ENCODE measurements at regions not wholly inside any gene's neighbourhood (a gene's known extent, or its start where the extent isn't known, plus 50 kb on each side); places are given as distances from the start of the nearest gene placed in this dataset.
A peak's percentile ranks its signal among the peaks of the same experiment; 100 is the strongest.

- 92 to 93% methylated on average over 4 of the region's 4 CpGs for WGBS, 2 donors
- Histone ChIP-seq H3K27ac (ENCODE audit: low read depth in 1 of 2, low read length in 1 of 2) (no peak overlapping the region), H3K4me1 (ENCODE audit: control insufficient read depth in 5 of 5, insufficient read depth in 5 of 5, low read length in 5 of 5) (peaks cover 0 to 3% (median 0%) of the 10 kb centered on the region in 5 donors), H3K9ac (ENCODE audit: insufficient read depth in 1 of 2, low read length in 2 of 2) (no peak overlapping the region), H3K36me3 (ENCODE audit: control insufficient read depth in 4 of 4, insufficient read depth in 4 of 4, low read length in 4 of 4) (no peaks in the 10 kb centered on the region), H3K27me3 (ENCODE audit: control insufficient read depth in 3 of 3, insufficient read depth in 3 of 3, low read length in 2 of 3) (no peaks in the 10 kb centered on the region), H3K4me3 (no peak overlapping the region), H3K9me3 (ENCODE audit: control insufficient read depth in 4 of 4, insufficient read depth in 3 of 4, low read length in 3 of 4) (no peaks in the 10 kb centered on the region)
- TF ChIP-seq, protein P1, sequence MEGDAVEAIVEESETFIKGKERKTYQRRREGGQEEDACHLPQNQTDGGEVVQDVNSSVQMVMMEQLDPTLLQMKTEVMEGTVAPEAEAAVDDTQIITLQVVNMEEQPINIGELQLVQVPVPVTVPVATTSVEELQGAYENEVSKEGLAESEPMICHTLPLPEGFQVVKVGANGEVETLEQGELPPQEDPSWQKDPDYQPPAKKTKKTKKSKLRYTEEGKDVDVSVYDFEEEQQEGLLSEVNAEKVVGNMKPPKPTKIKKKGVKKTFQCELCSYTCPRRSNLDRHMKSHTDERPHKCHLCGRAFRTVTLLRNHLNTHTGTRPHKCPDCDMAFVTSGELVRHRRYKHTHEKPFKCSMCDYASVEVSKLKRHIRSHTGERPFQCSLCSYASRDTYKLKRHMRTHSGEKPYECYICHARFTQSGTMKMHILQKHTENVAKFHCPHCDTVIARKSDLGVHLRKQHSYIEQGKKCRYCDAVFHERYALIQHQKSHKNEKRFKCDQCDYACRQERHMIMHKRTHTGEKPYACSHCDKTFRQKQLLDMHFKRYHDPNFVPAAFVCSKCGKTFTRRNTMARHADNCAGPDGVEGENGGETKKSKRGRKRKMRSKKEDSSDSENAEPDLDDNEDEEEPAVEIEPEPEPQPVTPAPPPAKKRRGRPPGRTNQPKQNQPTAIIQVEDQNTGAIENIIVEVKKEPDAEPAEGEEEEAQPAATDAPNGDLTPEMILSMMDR (IDR thresholded peaks at IDR 0.05; ENCODE audit: control extremely low read depth, extremely low read depth), result no peak
- DNase-seq, result no peak
- no peak for ATAC-seq (ENCODE audit: insufficient read depth, low FRiP score)
Measured at GRCh38 chr14:87632796-87633195, 360.2 kb downstream of the GALC start.

- no peaks in the 10 kb centered on the region for H3K36me3 ChIP-seq (ENCODE audit: control insufficient read depth in 4 of 4, insufficient read depth in 4 of 4, low read length in 4 of 4)
- TF ChIP-seq, protein P1 (IDR thresholded peaks at IDR 0.05; ENCODE audit: control extremely low read depth, extremely low read depth), result no peak
- DNase-seq (no peak), ATAC-seq (ENCODE audit: insufficient read depth, low FRiP score) (no peak)
- no peaks in the 10 kb centered on the region for H3K9me3 ChIP-seq (ENCODE audit: control insufficient read depth in 4 of 4, insufficient read depth in 3 of 4, low read length in 3 of 4)
- no peak overlapping the region for H3K27ac ChIP-seq (ENCODE audit: low read depth in 1 of 2, low read length in 1 of 2)
- 21 to 24% methylated on average over 4 of the region's 4 CpGs for WGBS, 2 donors
- peaks cover 0 to 3% (median 0%) of the 10 kb centered on the region in 5 donors for H3K4me1 ChIP-seq (ENCODE audit: control insufficient read depth in 5 of 5, insufficient read depth in 5 of 5, low read length in 5 of 5)
- no peak overlapping the region for H3K9ac ChIP-seq (ENCODE audit: insufficient read depth in 1 of 2, low read length in 2 of 2)
- H3K27me3 ChIP-seq (ENCODE audit: control insufficient read depth in 3 of 3, insufficient read depth in 3 of 3, low read length in 2 of 3), result no peaks in the 10 kb centered on the region
- H3K4me3 ChIP-seq, result no peak overlapping the region
Measured at GRCh38 chr14:87630846-87631245, 362.1 kb downstream of the GALC start.

GRCh38 chr14:87629788-87630187 lies 363.2 kb downstream of the GALC start:
- no peak for ATAC-seq (ENCODE audit: insufficient read depth, low FRiP score)
- no peaks in the 10 kb centered on the region for H3K9me3 ChIP-seq (ENCODE audit: control insufficient read depth in 4 of 4, insufficient read depth in 3 of 4, low read length in 3 of 4)
- no peak for DNase-seq
- peaks cover 0 to 3% (median 0%) of the 10 kb centered on the region in 5 donors for H3K4me1 ChIP-seq (ENCODE audit: control insufficient read depth in 5 of 5, insufficient read depth in 5 of 5, low read length in 5 of 5)
- no peaks in the 10 kb centered on the region for H3K27me3 ChIP-seq (ENCODE audit: control insufficient read depth in 3 of 3, insufficient read depth in 3 of 3, low read length in 2 of 3)
- no peak overlapping the region for H3K27ac ChIP-seq (ENCODE audit: low read depth in 1 of 2, low read length in 1 of 2)
- 81 to 97% methylated on average over 3 of the region's 3 CpGs for WGBS, 2 donors
- H3K9ac ChIP-seq (ENCODE audit: insufficient read depth in 1 of 2, low read length in 2 of 2), result no peak overlapping the region
- TF ChIP-seq, protein P1 (IDR thresholded peaks at IDR 0.05; ENCODE audit: control extremely low read depth, extremely low read depth), result no peak
- H3K4me3 ChIP-seq, result no peak overlapping the region
- no peaks in the 10 kb centered on the region for H3K36me3 ChIP-seq (ENCODE audit: control insufficient read depth in 4 of 4, insufficient read depth in 4 of 4, low read length in 4 of 4)

GRCh38 chr14:87628780-87629179 lies 364.2 kb downstream of the GALC start:
- ATAC-seq (ENCODE audit: insufficient read depth, low FRiP score) (no peak), DNase-seq (peak in 1 of 3 donors; percentile 7)
- Histone ChIP-seq H3K4me1 (ENCODE audit: control insufficient read depth in 5 of 5, insufficient read depth in 5 of 5, low read length in 5 of 5) (peaks cover 0 to 3% (median 0%) of the 10 kb centered on the region in 5 donors), H3K27ac (ENCODE audit: low read depth in 1 of 2, low read length in 1 of 2) (no peak overlapping the region), H3K36me3 (ENCODE audit: control insufficient read depth in 4 of 4, insufficient read depth in 4 of 4, low read length in 4 of 4) (no peaks in the 10 kb centered on the region), H3K4me3 (no peak overlapping the region), H3K27me3 (ENCODE audit: control insufficient read depth in 3 of 3, insufficient read depth in 3 of 3, low read length in 2 of 3) (no peaks in the 10 kb centered on the region), H3K9me3 (ENCODE audit: control insufficient read depth in 4 of 4, insufficient read depth in 3 of 4, low read length in 3 of 4) (no peaks in the 10 kb centered on the region), H3K9ac (ENCODE audit: insufficient read depth in 1 of 2, low read length in 2 of 2) (no peak overlapping the region)
- WGBS, 2 donors, result 49 to 63% methylated on average over 3 of the region's 3 CpGs
- TF ChIP-seq, protein P1 (IDR thresholded peaks at IDR 0.05; ENCODE audit: control extremely low read depth, extremely low read depth), result no peak
